HepG2 (cell line): ENCODE measurements at regions not wholly inside any gene's neighbourhood (a gene's known extent, or its start where the extent isn't known, plus 50 kb on each side); places are given as distances from the start of the nearest gene placed in this dataset.

Source experiments
- ATAC-seq: fragments of 200-7000 bp; cut with Tn5 transposase; 3 replicates; pipeline ENCODE4 v1.9.1; 2020; ENCODE audit warnings: mild to moderate bottlenecking, moderate library complexity
- BruUV-seq: library from RNA; stranded (reverse); fragments of 400-500 nt; replicated peaks from 2 replicates; lab custom pipeline; 2021; lab: Mats Ljungman, UMichigan
- CTCF ChIA-PET: fragments of 300-600 bp; formaldehyde crosslinking; extraction: SDS; loops from one replicate; lab custom pipeline; 2021; ENCODE audit warnings: low total read pairs, inconsistent platforms, low intra/inter-chr PET ratio; lab: Yijun Ruan, JAX
- POLR2A ChIA-PET: fragments of 350-600 bp; sonication (Branson Sonifier 250); formaldehyde crosslinking; loops from one replicate; lab custom pipeline; 2020; ENCODE audit warnings: antibody characterized with exemption, inconsistent platforms; lab: Yijun Ruan, JAX
- DNase-seq: peaks from one replicate; pipeline ENCODE4 v3.0.0-alpha.2; 2015; ENCODE audit warnings: low spot score
- FAIRE-seq: peaks from 3 replicates; lab custom pipeline; 2011; peaks lifted over from hg19 to GRCh38; lab: Jason Lieb, UNC
- H2AFZ ChIP-seq: one replicate; pipeline ENCODE4 v1.6.1; 2011; ENCODE audit warnings: low read length, inconsistent platforms
- H3K27ac ChIP-seq: fragments of 300-600 bp; 3 replicates; pipeline ENCODE4 v1.8.0; 2011; ENCODE audit warnings: mixed run types, mild to moderate bottlenecking, mixed read lengths, low read length, inconsistent platforms; ENCODE audit not compliant: insufficient read depth; ENCODE audit errors: extremely low read length
- H3K27me3 ChIP-seq, 2 experiments: fragments of 200-600 bp in 1 of 2; 2 replicates in 1 of 2; 3 replicates in 1 of 2; pipeline versions ENCODE4 v1.6.0 to v1.8.0; 2011; ENCODE audit warnings: low read length in 2 of 2, mild to moderate bottlenecking in 2 of 2, moderate library complexity in 2 of 2, inconsistent platforms in 1 of 2; ENCODE audit not compliant: insufficient read depth in 2 of 2, control insufficient read depth in 1 of 2
- H3K36me3 ChIP-seq, 2 experiments: fragments of 200-600 bp in 1 of 2; replicated peaks in 1 of 2; 2 replicates in 1 of 2; 3 replicates in 1 of 2; pipeline versions ENCODE4 v1.5.1 to v1.8.0; 2011; ENCODE audit warnings: low read length in 2 of 2, inconsistent platforms in 1 of 2; ENCODE audit not compliant: insufficient read depth in 2 of 2, control insufficient read depth in 1 of 2
- H3K4me1 ChIP-seq: 2 replicates; pipeline ENCODE4 v1.5.1; 2012; ENCODE audit warnings: low read length, inconsistent platforms; ENCODE audit not compliant: insufficient read depth
- H3K4me2 ChIP-seq: 2 replicates; pipeline ENCODE4 v1.6.0; 2011; ENCODE audit warnings: low read depth, low read length, inconsistent platforms
- H3K4me3 ChIP-seq, 3 experiments: fragments of 200-600 bp in 1 of 3; sonication (generic), shearing (Covaris generic) in 1 of 3; replicated peaks in 1 of 3; 2 replicates each; pipeline ENCODE4 v1.5.1; 2011 to 2016; ENCODE audit warnings: low read length in 3 of 3, inconsistent platforms in 2 of 3, low read depth in 2 of 3, mild to moderate bottlenecking in 2 of 3, control low read depth in 1 of 3, mixed read lengths in 1 of 3; ENCODE audit not compliant: insufficient read depth in 1 of 3
- H3K79me2 ChIP-seq: one replicate; pipeline ENCODE4 v1.6.1; 2011; ENCODE audit warnings: low read length, inconsistent platforms; ENCODE audit not compliant: insufficient read depth
- H3K9ac ChIP-seq: 2 replicates; pipeline ENCODE4 v1.6.0; 2011; ENCODE audit warnings: mild to moderate bottlenecking, low read depth, low read length, inconsistent platforms; ENCODE audit not compliant: insufficient read depth
- H3K9me3 ChIP-seq: 2 replicates; pipeline ENCODE4 v1.5.1; 2012; ENCODE audit warnings: mild to moderate bottlenecking, low read length
- H4K20me1 ChIP-seq: 2 replicates; pipeline ENCODE4 v1.6.0; 2011; ENCODE audit warnings: inconsistent platforms, mild to moderate bottlenecking, low read length, moderate library complexity; ENCODE audit not compliant: insufficient read depth
- FOXM1 ChIP-seq: sonication (generic); formaldehyde crosslinking; IDR thresholded peaks from 2 replicates; pipeline ENCODE4 v1.5.0; 2020; ENCODE audit warnings: missing genetic modification reagents
- NFKB2 ChIP-seq: sonication (generic); formaldehyde crosslinking; IDR thresholded peaks from 2 replicates; pipeline ENCODE4 v1.4.0; 2020; ENCODE audit warnings: missing genetic modification reagents, borderline replicate concordance
- ZBTB1 ChIP-seq: sonication (generic); formaldehyde crosslinking; IDR thresholded peaks from 2 replicates; pipeline ENCODE4 v1.4.0; 2020; ENCODE audit warnings: missing genetic modification reagents, borderline replicate concordance
- ZFP36L1 ChIP-seq: sonication (generic); formaldehyde crosslinking; IDR thresholded peaks from 2 replicates; pipeline ENCODE4 v1.8.0; 2022; ENCODE audit warnings: mild to moderate bottlenecking, missing genetic modification reagents, moderate library complexity
- ZNF709 ChIP-seq: sonication (generic); formaldehyde crosslinking; IDR thresholded peaks from 2 replicates; pipeline ENCODE4 v1.5.0; 2020; ENCODE audit warnings: mild to moderate bottlenecking, missing genetic modification reagents
- WGBS: methylation state at CpG from one replicate; pipeline ENCODE4 v1.1.6; 2017; ENCODE audit warnings: low lambda C conversion rate; 5-methylcytosine and 5-hydroxymethylcytosine counted together
- in situ Hi-C: cut with HindIII; loops from 2 replicates; pipeline ENCODE4 v1.10.0; 2017; ENCODE audit warnings: low pct_unique_long_range_greater_than_20kb; ENCODE audit not compliant: extremely low pct_ligation_motif_present
- intact Hi-C: fragments of 100-400 bp; cut with micrococcal nuclease; formaldehyde crosslinking; loops from one replicate; pipeline ENCODE4 v1.10.0; 2022; ENCODE audit not compliant: unreplicated experiment
- TF ChIP-seq, protein P1 (sequence below): sonication (generic); formaldehyde crosslinking; IDR thresholded peaks from 2 replicates; pipeline ENCODE4 v1.4.0; 2020; ENCODE audit warnings: missing genetic modification reagents
- TF ChIP-seq, protein P2 (sequence below): sonication (generic); formaldehyde crosslinking; IDR thresholded peaks from 2 replicates; pipeline ENCODE4 v1.5.1; 2020; ENCODE audit warnings: mild to moderate bottlenecking, missing genetic modification reagents, moderate library complexity

- WGBS: 54% methylated on average over 16 of the region's 16 CpGs
- ChIA-PET CTCF (no interaction called here), POLR2A (no interaction called here)
- no TSS peak for BruUV-seq
- H3K36me3 ChIP-seq: no peaks in the 10 kb centered on the region
- no peak overlapping the region for H3K9ac ChIP-seq
- H4K20me1 ChIP-seq: no peaks in the 10 kb centered on the region
- FAIRE-seq: no peak
- H3K79me2 ChIP-seq: no peaks in the 10 kb centered on the region
- H2AFZ ChIP-seq: no peak overlapping the region
- ATAC-seq: no peak
- intact Hi-C loops (no loop called here), in situ Hi-C loops (no loop called here)
- no peak for DNase-seq
- H3K4me2 ChIP-seq: no peak overlapping the region
- H3K9me3 ChIP-seq: no peaks in the 10 kb centered on the region
- TF ChIP-seq ZNF709 (CRISPR knock-in tag): no peak
- TF ChIP-seq, protein P1, sequence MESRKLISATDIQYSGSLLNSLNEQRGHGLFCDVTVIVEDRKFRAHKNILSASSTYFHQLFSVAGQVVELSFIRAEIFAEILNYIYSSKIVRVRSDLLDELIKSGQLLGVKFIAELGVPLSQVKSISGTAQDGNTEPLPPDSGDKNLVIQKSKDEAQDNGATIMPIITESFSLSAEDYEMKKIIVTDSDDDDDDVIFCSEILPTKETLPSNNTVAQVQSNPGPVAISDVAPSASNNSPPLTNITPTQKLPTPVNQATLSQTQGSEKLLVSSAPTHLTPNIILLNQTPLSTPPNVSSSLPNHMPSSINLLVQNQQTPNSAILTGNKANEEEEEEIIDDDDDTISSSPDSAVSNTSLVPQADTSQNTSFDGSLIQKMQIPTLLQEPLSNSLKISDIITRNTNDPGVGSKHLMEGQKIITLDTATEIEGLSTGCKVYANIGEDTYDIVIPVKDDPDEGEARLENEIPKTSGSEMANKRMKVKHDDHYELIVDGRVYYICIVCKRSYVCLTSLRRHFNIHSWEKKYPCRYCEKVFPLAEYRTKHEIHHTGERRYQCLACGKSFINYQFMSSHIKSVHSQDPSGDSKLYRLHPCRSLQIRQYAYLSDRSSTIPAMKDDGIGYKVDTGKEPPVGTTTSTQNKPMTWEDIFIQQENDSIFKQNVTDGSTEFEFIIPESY (CRISPR knock-in tag): peak; percentile 41; the same call in 1 of the 2 replicates
- TF ChIP-seq NFKB2 (CRISPR knock-in tag): no peak
- no peak for TF ChIP-seq FOXM1
- TF ChIP-seq, protein P2, sequence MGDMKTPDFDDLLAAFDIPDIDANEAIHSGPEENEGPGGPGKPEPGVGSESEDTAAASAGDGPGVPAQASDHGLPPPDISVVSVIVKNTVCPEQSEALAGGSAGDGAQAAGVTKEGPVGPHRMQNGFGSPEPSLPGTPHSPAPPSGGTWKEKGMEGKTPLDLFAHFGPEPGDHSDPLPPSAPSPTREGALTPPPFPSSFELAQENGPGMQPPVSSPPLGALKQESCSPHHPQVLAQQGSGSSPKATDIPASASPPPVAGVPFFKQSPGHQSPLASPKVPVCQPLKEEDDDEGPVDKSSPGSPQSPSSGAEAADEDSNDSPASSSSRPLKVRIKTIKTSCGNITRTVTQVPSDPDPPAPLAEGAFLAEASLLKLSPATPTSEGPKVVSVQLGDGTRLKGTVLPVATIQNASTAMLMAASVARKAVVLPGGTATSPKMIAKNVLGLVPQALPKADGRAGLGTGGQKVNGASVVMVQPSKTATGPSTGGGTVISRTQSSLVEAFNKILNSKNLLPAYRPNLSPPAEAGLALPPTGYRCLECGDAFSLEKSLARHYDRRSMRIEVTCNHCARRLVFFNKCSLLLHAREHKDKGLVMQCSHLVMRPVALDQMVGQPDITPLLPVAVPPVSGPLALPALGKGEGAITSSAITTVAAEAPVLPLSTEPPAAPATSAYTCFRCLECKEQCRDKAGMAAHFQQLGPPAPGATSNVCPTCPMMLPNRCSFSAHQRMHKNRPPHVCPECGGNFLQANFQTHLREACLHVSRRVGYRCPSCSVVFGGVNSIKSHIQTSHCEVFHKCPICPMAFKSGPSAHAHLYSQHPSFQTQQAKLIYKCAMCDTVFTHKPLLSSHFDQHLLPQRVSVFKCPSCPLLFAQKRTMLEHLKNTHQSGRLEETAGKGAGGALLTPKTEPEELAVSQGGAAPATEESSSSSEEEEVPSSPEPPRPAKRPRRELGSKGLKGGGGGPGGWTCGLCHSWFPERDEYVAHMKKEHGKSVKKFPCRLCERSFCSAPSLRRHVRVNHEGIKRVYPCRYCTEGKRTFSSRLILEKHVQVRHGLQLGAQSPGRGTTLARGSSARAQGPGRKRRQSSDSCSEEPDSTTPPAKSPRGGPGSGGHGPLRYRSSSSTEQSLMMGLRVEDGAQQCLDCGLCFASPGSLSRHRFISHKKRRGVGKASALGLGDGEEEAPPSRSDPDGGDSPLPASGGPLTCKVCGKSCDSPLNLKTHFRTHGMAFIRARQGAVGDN: peak; percentile 26; the same call in 1 of the 2 replicates
- TF ChIP-seq ZBTB1 (CRISPR knock-in tag): no peak
- TF ChIP-seq ZFP36L1 (CRISPR knock-in tag): no peak
- H3K27me3 ChIP-seq: peaks cover 0 to 22% of the 10 kb centered on the region in 2 experiments; a peak in 2 of 5 replicates
- peaks cover 50% of the 10 kb centered on the region for H3K4me1 ChIP-seq
- no peak overlapping the region for H3K4me3 ChIP-seq
- no peak overlapping the region for H3K27ac ChIP-seq
Measured at GRCh38 chr9:129449066-129449465, 171.8 kb downstream of the C9orf50 start.
